ENCODE measurements at regions not wholly inside any gene's neighbourhood (a gene's known extent, or its start where the extent isn't known, plus 50 kb on each side); places are given as distances from the start of the nearest gene placed in this dataset.

GRCh38 chr18:2183432-2183831 is 387.9 kb downstream of the METTL4 start:
- no peaks in the 10 kb centered on the region for H3K9me3 ChIP-seq
- no peaks in the 10 kb centered on the region for H3K27me3 ChIP-seq
- H3K27ac ChIP-seq = no peak overlapping the region
- no peak for TF ChIP-seq CTCF (IDR thresholded peaks at IDR 0.05)
- no peak for TF ChIP-seq POLR2A (IDR thresholded peaks at IDR 0.05)
- TF ChIP-seq POLR2AphosphoS5 (IDR thresholded peaks at IDR 0.05; ENCODE audit: insufficient read depth in 1 of 2, low read depth in 1 of 2) = no peak
- DNase-seq (ENCODE audit: extremely low spot score in 2 of 2) = no peak
- intact Hi-C loops (cut with DNase I) = no loop called here
- no peak overlapping the region for H3K4me3 ChIP-seq
- no peaks in the 10 kb centered on the region for H3K36me3 ChIP-seq
- no peaks in the 10 kb centered on the region for H3K4me1 ChIP-seq

- no peaks in the 10 kb centered on the region for H3K27me3 ChIP-seq
- intact Hi-C loops (cut with DNase I) = no loop called here
Measured at GRCh38 chr18:2186967-2187366, 384.3 kb downstream of the METTL4 start.

DNA sequence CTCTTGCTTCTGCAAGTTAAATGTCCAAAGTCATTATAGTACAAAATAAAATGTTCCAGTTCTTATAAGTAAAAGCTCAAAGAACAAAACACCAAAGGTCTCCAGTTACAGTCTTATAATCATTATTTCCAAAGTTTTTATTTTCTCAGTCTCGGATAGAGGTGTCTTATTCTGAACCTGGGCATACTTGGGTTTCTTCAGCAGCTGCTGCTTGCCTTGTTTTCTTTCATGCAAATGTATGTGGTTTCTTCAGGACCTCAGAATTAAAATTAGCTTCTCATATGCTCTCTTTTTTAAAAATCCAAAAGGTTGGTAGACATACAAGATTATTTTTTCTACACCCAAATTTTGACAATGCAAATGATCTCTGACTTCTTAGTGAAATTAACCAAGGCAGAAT is 383.0 kb downstream of the METTL4 start:
- Histone ChIP-seq H3K9me3 (no peaks in the 10 kb centered on the region), H3K27ac (no peak overlapping the region), H3K36me3 (no peaks in the 10 kb centered on the region), H3K27me3 (no peaks in the 10 kb centered on the region), H3K4me3 (no peak overlapping the region), H3K4me1 (no peaks in the 10 kb centered on the region)
- no peak for TF ChIP-seq CTCF (IDR thresholded peaks at IDR 0.05)
- no peak for TF ChIP-seq POLR2AphosphoS5 (IDR thresholded peaks at IDR 0.05; ENCODE audit: insufficient read depth in 1 of 2, low read depth in 1 of 2)
- TF ChIP-seq POLR2A (IDR thresholded peaks at IDR 0.05) = no peak
- no peak for DNase-seq (ENCODE audit: extremely low spot score in 2 of 2)
- intact Hi-C loops (cut with DNase I) = no loop called here

More at GRCh38 chr18:2186967-2187366, 384.3 kb downstream of the METTL4 start:
- no peak for TF ChIP-seq CTCF (IDR thresholded peaks at IDR 0.05)
- TF ChIP-seq POLR2AphosphoS5 (IDR thresholded peaks at IDR 0.05; ENCODE audit: insufficient read depth in 1 of 2, low read depth in 1 of 2) = no peak
- no peak for TF ChIP-seq POLR2A (IDR thresholded peaks at IDR 0.05)
- H3K36me3 ChIP-seq = no peaks in the 10 kb centered on the region
- no peaks in the 10 kb centered on the region for H3K9me3 ChIP-seq
- H3K27ac ChIP-seq = no peak overlapping the region
- DNase-seq (ENCODE audit: extremely low spot score in 2 of 2) = no peak
- H3K4me3 ChIP-seq = no peak overlapping the region
- no peaks in the 10 kb centered on the region for H3K4me1 ChIP-seq

- Histone ChIP-seq H3K4me1 (no peaks in the 10 kb centered on the region), H3K9me3 (no peaks in the 10 kb centered on the region), H3K27ac (no peak overlapping the region), H3K4me3 (no peak overlapping the region), H3K36me3 (no peaks in the 10 kb centered on the region), H3K27me3 (no peaks in the 10 kb centered on the region)
- intact Hi-C loops (cut with DNase I) = no loop called here
- TF ChIP-seq POLR2A (IDR thresholded peaks at IDR 0.05) (no peak), CTCF (IDR thresholded peaks at IDR 0.05) (no peak), POLR2AphosphoS5 (IDR thresholded peaks at IDR 0.05; ENCODE audit: insufficient read depth in 1 of 2, low read depth in 1 of 2) (no peak)
- DNase-seq (ENCODE audit: extremely low spot score in 2 of 2) = no peak
Measured at GRCh38 chr18:2191180-2191790, 380.0 kb downstream of the METTL4 start.

GRCh38 chr18:2192562-2192961 is 378.7 kb downstream of the METTL4 start:
- Histone ChIP-seq H3K9me3 (no peaks in the 10 kb centered on the region), H3K36me3 (no peaks in the 10 kb centered on the region), H3K4me1 (no peaks in the 10 kb centered on the region), H3K27me3 (no peaks in the 10 kb centered on the region), H3K27ac (no peak overlapping the region), H3K4me3 (no peak overlapping the region)
- no peak for TF ChIP-seq POLR2A (IDR thresholded peaks at IDR 0.05)
- no peak for TF ChIP-seq CTCF (IDR thresholded peaks at IDR 0.05)
- intact Hi-C loops (cut with DNase I) = no loop called here
- DNase-seq (ENCODE audit: extremely low spot score in 2 of 2) = no peak
